ENCODE measurements at regions not wholly inside any gene's neighbourhood (a gene's known extent, or its start where the extent isn't known, plus 50 kb on each side); places are given as distances from the start of the nearest gene placed in this dataset.

DNA sequence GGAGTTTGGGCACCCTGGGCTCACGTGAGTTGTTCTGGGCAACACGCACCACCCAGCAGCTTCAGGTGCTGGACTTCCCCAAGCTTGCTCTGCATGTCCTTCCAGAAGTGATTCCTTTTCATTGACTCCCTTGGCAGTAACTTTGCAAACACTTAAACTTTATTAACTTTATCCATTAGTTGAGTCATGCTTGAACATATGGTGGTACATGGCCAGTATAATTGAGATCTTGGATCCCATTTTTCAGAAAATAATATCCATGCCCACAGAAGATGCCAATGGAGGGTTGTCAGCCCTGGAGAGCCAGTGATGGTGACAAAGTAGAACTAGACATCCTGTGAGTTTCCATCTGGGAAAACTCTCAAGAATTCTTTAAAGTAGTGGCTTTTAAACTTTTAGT lies 144.2 kb downstream of the COPS8 start:
- H3K27me3 Mint-ChIP-seq = peaks cover 11% of the 10 kb centered on the region
- TF ChIP-seq, protein P1, sequence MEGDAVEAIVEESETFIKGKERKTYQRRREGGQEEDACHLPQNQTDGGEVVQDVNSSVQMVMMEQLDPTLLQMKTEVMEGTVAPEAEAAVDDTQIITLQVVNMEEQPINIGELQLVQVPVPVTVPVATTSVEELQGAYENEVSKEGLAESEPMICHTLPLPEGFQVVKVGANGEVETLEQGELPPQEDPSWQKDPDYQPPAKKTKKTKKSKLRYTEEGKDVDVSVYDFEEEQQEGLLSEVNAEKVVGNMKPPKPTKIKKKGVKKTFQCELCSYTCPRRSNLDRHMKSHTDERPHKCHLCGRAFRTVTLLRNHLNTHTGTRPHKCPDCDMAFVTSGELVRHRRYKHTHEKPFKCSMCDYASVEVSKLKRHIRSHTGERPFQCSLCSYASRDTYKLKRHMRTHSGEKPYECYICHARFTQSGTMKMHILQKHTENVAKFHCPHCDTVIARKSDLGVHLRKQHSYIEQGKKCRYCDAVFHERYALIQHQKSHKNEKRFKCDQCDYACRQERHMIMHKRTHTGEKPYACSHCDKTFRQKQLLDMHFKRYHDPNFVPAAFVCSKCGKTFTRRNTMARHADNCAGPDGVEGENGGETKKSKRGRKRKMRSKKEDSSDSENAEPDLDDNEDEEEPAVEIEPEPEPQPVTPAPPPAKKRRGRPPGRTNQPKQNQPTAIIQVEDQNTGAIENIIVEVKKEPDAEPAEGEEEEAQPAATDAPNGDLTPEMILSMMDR (IDR thresholded peaks at IDR 0.05; ENCODE audit: unreplicated experiment) = no peak
- no peaks in the 10 kb centered on the region for H3K36me3 Mint-ChIP-seq (ENCODE audit: insufficient read depth)
- peaks cover 4% of the 10 kb centered on the region for H3K9me3 Mint-ChIP-seq (ENCODE audit: low read depth)
- no peak for DNase-seq (ENCODE audit: low spot score, unreplicated experiment)
- H3K4me3 Mint-ChIP-seq (ENCODE audit: low read depth) = no peak overlapping the region
- H3K4me1 Mint-ChIP-seq (ENCODE audit: low read depth) = no peaks in the 10 kb centered on the region
- no peak overlapping the region for H3K27ac Mint-ChIP-seq

DNA sequence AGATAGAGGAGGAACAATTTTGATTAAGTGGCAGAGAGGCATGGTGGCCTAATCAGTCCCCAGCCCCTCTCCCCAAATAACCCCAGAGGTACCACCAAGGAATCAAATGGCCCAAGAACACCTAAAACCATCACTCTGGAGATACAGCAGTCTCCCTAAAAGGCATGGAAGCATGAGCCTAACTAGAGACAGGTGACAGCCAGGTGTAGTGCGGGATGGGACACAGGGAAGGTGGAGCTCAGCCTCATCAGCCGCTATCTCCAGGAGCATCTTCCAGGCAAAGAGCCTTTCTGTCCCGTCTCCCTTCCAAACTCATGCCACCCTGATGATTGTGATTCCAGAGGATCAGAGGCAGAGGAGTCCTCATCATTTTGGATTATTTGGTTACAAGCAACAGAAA lies 144.7 kb downstream of the COPS8 start:
- H3K9me3 Mint-ChIP-seq (ENCODE audit: low read depth) = peaks cover 4% of the 10 kb centered on the region
- no peak overlapping the region for H3K4me3 Mint-ChIP-seq (ENCODE audit: low read depth)
- no peaks in the 10 kb centered on the region for H3K36me3 Mint-ChIP-seq (ENCODE audit: insufficient read depth)
- TF ChIP-seq, protein P1 (IDR thresholded peaks at IDR 0.05; ENCODE audit: unreplicated experiment) = no peak
- no peaks in the 10 kb centered on the region for H3K4me1 Mint-ChIP-seq (ENCODE audit: low read depth)
- peaks cover 11% of the 10 kb centered on the region for H3K27me3 Mint-ChIP-seq
- DNase-seq (ENCODE audit: low spot score, unreplicated experiment) = no peak
- H3K27ac Mint-ChIP-seq = no peak overlapping the region

DNA sequence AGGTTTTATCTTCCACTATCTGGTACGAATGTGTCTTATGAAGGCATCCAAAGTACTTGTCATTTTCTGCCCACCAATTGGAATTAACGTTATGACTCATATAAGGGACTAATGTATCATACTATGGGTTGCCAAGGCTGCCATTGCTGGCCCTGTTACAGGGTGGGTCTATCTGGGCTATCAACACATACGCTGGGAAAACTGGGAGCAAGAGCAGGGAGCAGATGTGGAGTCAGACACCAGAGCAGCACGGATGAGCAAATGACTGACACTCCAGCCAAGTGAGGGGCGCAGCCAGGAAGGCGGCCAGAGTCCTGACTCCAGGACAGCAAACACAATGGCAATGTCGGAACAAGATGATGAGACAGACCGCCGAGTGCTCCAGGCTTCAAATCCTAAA lies 145.9 kb downstream of the COPS8 start:
- Mint-ChIP-seq H3K4me1 (ENCODE audit: low read depth) (no peaks in the 10 kb centered on the region), H3K4me3 (ENCODE audit: low read depth) (no peak overlapping the region), H3K27me3 (peaks cover 11% of the 10 kb centered on the region), H3K9me3 (ENCODE audit: low read depth) (peaks cover 4% of the 10 kb centered on the region), H3K36me3 (ENCODE audit: insufficient read depth) (no peaks in the 10 kb centered on the region), H3K27ac (no peak overlapping the region)
- no peak for DNase-seq (ENCODE audit: low spot score, unreplicated experiment)
- TF ChIP-seq, protein P1 (IDR thresholded peaks at IDR 0.05; ENCODE audit: unreplicated experiment) = no peak

DNA sequence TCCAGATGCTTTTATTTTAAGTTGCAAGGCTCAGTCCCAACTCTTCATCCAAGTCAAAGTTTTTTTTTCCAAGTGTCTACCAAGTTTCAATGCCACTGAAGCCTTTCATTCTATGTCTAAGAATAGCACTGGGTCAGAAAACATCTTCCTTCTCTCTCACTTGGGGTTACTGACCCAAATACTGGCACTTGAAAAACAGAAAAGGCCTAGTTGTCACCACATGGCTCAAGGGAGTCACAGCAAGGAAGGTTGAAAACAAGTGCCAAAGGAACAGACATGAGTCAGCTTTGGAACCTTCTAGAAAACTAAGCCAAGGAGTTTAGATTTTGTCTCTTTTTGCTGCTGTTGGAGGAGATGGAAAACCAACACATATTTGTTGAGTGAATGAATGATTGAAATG lies 146.5 kb downstream of the COPS8 start:
- H3K36me3 Mint-ChIP-seq (ENCODE audit: insufficient read depth) = no peaks in the 10 kb centered on the region
- no peak overlapping the region for H3K27ac Mint-ChIP-seq
- H3K4me3 Mint-ChIP-seq (ENCODE audit: low read depth) = no peak overlapping the region
- TF ChIP-seq, protein P1 (IDR thresholded peaks at IDR 0.05; ENCODE audit: unreplicated experiment) = no peak
- H3K27me3 Mint-ChIP-seq = peaks cover 11% of the 10 kb centered on the region
- H3K4me1 Mint-ChIP-seq (ENCODE audit: low read depth) = no peaks in the 10 kb centered on the region
- no peak for DNase-seq (ENCODE audit: low spot score, unreplicated experiment)
- peaks cover 4% of the 10 kb centered on the region for H3K9me3 Mint-ChIP-seq (ENCODE audit: low read depth)

DNA sequence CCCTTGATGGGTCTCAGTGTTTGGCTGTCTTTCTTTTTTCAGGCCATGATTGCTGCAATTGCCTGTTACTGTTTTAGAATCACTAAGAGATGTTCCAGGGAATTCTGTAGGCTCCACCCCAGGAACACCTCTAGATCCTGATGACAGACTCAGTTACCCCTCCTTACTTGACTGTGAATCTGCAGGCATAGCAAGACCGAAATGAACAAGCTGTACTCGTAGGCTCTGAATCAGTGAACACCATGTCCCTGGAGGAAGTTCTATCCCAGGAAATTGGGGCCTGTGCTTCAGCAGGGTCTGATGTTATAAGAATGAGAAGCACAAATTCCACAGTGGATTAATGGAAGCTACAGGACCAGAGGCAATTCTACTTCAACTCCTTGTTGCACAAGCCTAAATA lies 148.6 kb downstream of the COPS8 start:
- no peak for DNase-seq (ENCODE audit: low spot score, unreplicated experiment)
- H3K27me3 Mint-ChIP-seq = peaks cover 11% of the 10 kb centered on the region
- H3K4me1 Mint-ChIP-seq (ENCODE audit: low read depth) = no peaks in the 10 kb centered on the region
- H3K36me3 Mint-ChIP-seq (ENCODE audit: insufficient read depth) = no peaks in the 10 kb centered on the region
- H3K9me3 Mint-ChIP-seq (ENCODE audit: low read depth) = no peaks in the 10 kb centered on the region
- H3K4me3 Mint-ChIP-seq (ENCODE audit: low read depth) = no peak overlapping the region
- H3K27ac Mint-ChIP-seq = no peak overlapping the region
- TF ChIP-seq, protein P1 (IDR thresholded peaks at IDR 0.05; ENCODE audit: unreplicated experiment) = no peak

Data from progenitor cell of endocrine pancreas (in vitro differentiated cells).